SU-DHL-6 (cell line): ENCODE measurements at regions not wholly inside any gene's neighbourhood (a gene's known extent, or its start where the extent isn't known, plus 50 kb on each side); places are given as distances from the start of the nearest gene placed in this dataset.
"Not testable (repeated sequence)": the region's sequence is repeated elsewhere in the genome, so short reads cannot be mapped to it uniquely, and the experiment has no call there.

Experiments
- H2AFZ ChIP-seq: fragments of 200-600 bp; sonication (generic); 2 replicates; pipeline ENCODE4 v1.6.1; 2014; ENCODE audit warnings: low read depth, mild to moderate bottlenecking, moderate library complexity, mixed read lengths, antibody characterized with exemption, low read length; ENCODE audit not compliant: severe bottlenecking
- H3F3A ChIP-seq: fragments of 200-600 bp; shearing (Covaris generic); 2 replicates; pipeline ENCODE4 v1.6.0; 2016; ENCODE audit warnings: antibody characterized with exemption, mild to moderate bottlenecking; ENCODE audit not compliant: insufficient read depth
- H3K27ac ChIP-seq: fragments of 200-600 bp; sonication (generic); 2 replicates; pipeline ENCODE4 v1.5.1; 2016; ENCODE audit warnings: low read depth, mild to moderate bottlenecking, low read length, moderate library complexity, mixed read lengths
- H3K27me3 ChIP-seq: fragments of 200-600 bp; sonication (generic), shearing (Covaris generic); 2 replicates; pipeline ENCODE4 v1.6.0; 2014; ENCODE audit warnings: mild to moderate bottlenecking, low read length
- H3K36me3 ChIP-seq: fragments of 200-600 bp; sonication (generic); 2 replicates; pipeline ENCODE4 v1.6.1; 2014; ENCODE audit warnings: mild to moderate bottlenecking, low read length, mixed read lengths
- H3K4me2 ChIP-seq: fragments of 300-600, 200-600 bp; shearing (Covaris generic), sonication (generic); 2 replicates; pipeline ENCODE4 v1.6.0; 2014; ENCODE audit warnings: low read length, low read depth, mild to moderate bottlenecking; ENCODE audit not compliant: poor library complexity, severe bottlenecking
- H3K4me3 ChIP-seq: fragments of 200-600 bp; sonication (generic); 2 replicates; pipeline ENCODE4 v1.5.1; 2014; ENCODE audit warnings: antibody characterized with exemption, low read length, mild to moderate bottlenecking, mixed read lengths; ENCODE audit not compliant: insufficient read depth, poor library complexity, severe bottlenecking
- H3K79me2 ChIP-seq: fragments of 200-600 bp; sonication (generic); 2 replicates; pipeline ENCODE4 v1.6.1; 2014; ENCODE audit warnings: mild to moderate bottlenecking, low read length, moderate library complexity; ENCODE audit not compliant: insufficient read depth
- H3K9ac ChIP-seq: fragments of 200-600 bp; sonication (generic); 2 replicates; pipeline ENCODE4 v1.7.0; 2014; ENCODE audit warnings: mild to moderate bottlenecking, low read length
- H3K9me2 ChIP-seq: fragments of 200-600 bp; sonication (generic); replicated peaks from 2 replicates; pipeline ENCODE4 v1.6.1; 2014; ENCODE audit warnings: low read length; ENCODE audit not compliant: insufficient read depth
- H3K9me3 ChIP-seq: fragments of 200-600 bp; sonication (generic); 2 replicates; pipeline ENCODE4 v1.6.1; 2014; ENCODE audit warnings: low read length, mixed read lengths; ENCODE audit not compliant: insufficient read depth
- H4K20me1 ChIP-seq: fragments of 200-600 bp; sonication (generic); 2 replicates; pipeline ENCODE4 v1.6.1; 2014; ENCODE audit warnings: low read depth, mild to moderate bottlenecking, antibody characterized with exemption, low read length, moderate library complexity, mixed read lengths
- EZH2phosphoT487 ChIP-seq: fragments of 200-600 bp; sonication (generic), shearing (Covaris generic); conservative IDR thresholded peaks from 2 replicates; pipeline ENCODE4 v1.6.1; 2018; ENCODE audit warnings: mild to moderate bottlenecking, antibody characterized with exemption, low read length, moderate library complexity, mixed read lengths
- TF ChIP-seq, protein P1 (sequence below): fragments of 200-600 bp; sonication (generic); IDR thresholded peaks from one replicate; pipeline ENCODE4 v1.5.1; 2017; ENCODE audit warnings: antibody characterized with exemption, mild to moderate bottlenecking, low read length, moderate library complexity; ENCODE audit not compliant: insufficient read depth, poor library complexity, severe bottlenecking

- Histone ChIP-seq H4K20me1 (no peaks in the 10 kb centered on the region), H3K79me2 (no peaks in the 10 kb centered on the region), H3K9ac (no peak overlapping the region), H3K4me3 (no peak overlapping the region), H3K27ac (no peak overlapping the region), H3F3A (no peaks in the 10 kb centered on the region), H3K36me3 (no peaks in the 10 kb centered on the region), H3K4me2 (no peak overlapping the region), H3K9me3 (no peaks in the 10 kb centered on the region), H3K27me3 (no peaks in the 10 kb centered on the region), H2AFZ (no peak overlapping the region), H3K9me2 (no peaks in the 10 kb centered on the region)
- TF ChIP-seq EZH2phosphoT487 = no peak
- TF ChIP-seq, protein P1, sequence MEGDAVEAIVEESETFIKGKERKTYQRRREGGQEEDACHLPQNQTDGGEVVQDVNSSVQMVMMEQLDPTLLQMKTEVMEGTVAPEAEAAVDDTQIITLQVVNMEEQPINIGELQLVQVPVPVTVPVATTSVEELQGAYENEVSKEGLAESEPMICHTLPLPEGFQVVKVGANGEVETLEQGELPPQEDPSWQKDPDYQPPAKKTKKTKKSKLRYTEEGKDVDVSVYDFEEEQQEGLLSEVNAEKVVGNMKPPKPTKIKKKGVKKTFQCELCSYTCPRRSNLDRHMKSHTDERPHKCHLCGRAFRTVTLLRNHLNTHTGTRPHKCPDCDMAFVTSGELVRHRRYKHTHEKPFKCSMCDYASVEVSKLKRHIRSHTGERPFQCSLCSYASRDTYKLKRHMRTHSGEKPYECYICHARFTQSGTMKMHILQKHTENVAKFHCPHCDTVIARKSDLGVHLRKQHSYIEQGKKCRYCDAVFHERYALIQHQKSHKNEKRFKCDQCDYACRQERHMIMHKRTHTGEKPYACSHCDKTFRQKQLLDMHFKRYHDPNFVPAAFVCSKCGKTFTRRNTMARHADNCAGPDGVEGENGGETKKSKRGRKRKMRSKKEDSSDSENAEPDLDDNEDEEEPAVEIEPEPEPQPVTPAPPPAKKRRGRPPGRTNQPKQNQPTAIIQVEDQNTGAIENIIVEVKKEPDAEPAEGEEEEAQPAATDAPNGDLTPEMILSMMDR = no peak
Observed at GRCh38 chr3:75265897-75266296, 398.2 kb upstream of the FRG2C start.

DNA sequence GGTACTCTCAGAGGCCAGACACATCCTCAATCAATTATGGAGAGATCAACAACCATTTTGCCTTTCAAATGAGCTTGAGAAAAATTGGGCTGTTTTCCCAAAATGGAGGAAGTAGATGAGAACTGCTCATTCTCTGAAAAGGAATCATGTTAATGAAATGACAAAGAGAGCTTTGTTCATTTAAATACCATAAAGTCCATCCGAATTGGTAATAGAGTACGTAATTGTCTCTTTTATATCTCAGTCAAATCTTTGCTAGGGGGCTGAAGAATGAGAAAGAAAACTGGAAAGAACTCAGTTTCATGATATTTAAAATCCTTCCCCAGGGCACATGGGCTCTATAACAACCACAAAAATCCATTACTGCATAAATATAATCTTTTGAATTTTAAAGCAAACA lies 395.6 kb upstream of the FRG2C start:
- H3K4me3 ChIP-seq, H4K20me1 ChIP-seq, H3K9me2 ChIP-seq, H3K79me2 ChIP-seq, H3K9ac ChIP-seq, H3K36me3 ChIP-seq, H3F3A ChIP-seq, H3K27ac ChIP-seq, H3K27me3 ChIP-seq, H3K4me2 ChIP-seq, H3K9me3 ChIP-seq, H2AFZ ChIP-seq: not testable (repeated sequence)

GRCh38 chr3:75272237-75272636 lies 391.9 kb upstream of the FRG2C start:
- not testable (repeated sequence) for H3F3A ChIP-seq, H2AFZ ChIP-seq, H3K27me3 ChIP-seq, H3K4me3 ChIP-seq, H3K9ac ChIP-seq, H3K9me2 ChIP-seq, H3K79me2 ChIP-seq, H3K9me3 ChIP-seq, H3K27ac ChIP-seq, H3K36me3 ChIP-seq, H3K4me2 ChIP-seq, H4K20me1 ChIP-seq

- Histone ChIP-seq H3F3A (no peaks in the 10 kb centered on the region), H3K9ac (no peak overlapping the region), H3K79me2 (no peaks in the 10 kb centered on the region), H3K27me3 (no peaks in the 10 kb centered on the region), H2AFZ (no peak overlapping the region), H3K36me3 (no peaks in the 10 kb centered on the region), H4K20me1 (no peaks in the 10 kb centered on the region), H3K4me2 (no peak overlapping the region), H3K9me3 (no peaks in the 10 kb centered on the region), H3K27ac (no peak overlapping the region), H3K9me2 (no peaks in the 10 kb centered on the region), H3K4me3 (no peak overlapping the region)
- TF ChIP-seq EZH2phosphoT487 = no peak
- TF ChIP-seq, protein P1 = no peak
Observed at GRCh38 chr3:75272691-75273090, 391.4 kb upstream of the FRG2C start.

DNA sequence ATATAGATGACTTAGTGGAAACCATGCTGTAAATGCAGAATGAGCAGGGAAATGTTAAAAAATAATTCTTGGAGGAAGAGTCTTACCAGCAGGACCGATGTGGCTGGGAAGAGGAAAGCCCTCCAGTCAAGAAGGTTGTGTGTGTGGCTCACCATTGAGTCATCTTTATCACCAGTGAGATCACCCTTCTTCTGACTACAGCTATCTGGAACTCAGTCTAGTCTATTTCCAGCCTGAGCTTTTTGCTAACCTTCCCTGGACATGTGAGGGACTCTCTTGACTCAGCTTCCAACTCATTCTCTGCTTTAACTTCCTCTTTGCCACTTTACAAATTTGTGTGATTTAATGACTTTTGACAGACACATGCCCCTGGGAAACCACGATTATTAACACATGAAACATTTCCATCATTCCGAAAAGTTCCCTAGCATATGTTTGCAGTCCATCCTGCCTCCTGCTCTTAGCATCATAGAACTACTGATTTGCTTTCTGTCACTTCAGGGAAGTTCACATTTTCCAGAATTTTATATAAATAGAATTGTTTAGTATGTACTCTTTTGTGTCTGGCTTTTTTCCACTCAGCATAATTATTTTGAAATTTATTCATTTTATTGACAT lies 378.5 kb upstream of the FRG2C start:
- H2AFZ ChIP-seq, H4K20me1 ChIP-seq, H3K4me3 ChIP-seq, H3K4me2 ChIP-seq, H3K9ac ChIP-seq, H3K9me2 ChIP-seq, H3K79me2 ChIP-seq, H3F3A ChIP-seq, H3K36me3 ChIP-seq, H3K27ac ChIP-seq, H3K27me3 ChIP-seq, H3K9me3 ChIP-seq: not testable (repeated sequence)

- not testable (repeated sequence) for H3K4me2 ChIP-seq, H3K27ac ChIP-seq, H3K9me2 ChIP-seq, H4K20me1 ChIP-seq, H3K9me3 ChIP-seq, H3K4me3 ChIP-seq, H3F3A ChIP-seq, H3K79me2 ChIP-seq, H3K36me3 ChIP-seq, H2AFZ ChIP-seq, H3K27me3 ChIP-seq, H3K9ac ChIP-seq
Observed at GRCh38 chr3:75288972-75289574, 375.1 kb upstream of the FRG2C start.
